ENCODE measurements at regions not wholly inside any gene's neighbourhood (a gene's known extent, or its start where the extent isn't known, plus 50 kb on each side); places are given as distances from the start of the nearest gene placed in this dataset.

DNA sequence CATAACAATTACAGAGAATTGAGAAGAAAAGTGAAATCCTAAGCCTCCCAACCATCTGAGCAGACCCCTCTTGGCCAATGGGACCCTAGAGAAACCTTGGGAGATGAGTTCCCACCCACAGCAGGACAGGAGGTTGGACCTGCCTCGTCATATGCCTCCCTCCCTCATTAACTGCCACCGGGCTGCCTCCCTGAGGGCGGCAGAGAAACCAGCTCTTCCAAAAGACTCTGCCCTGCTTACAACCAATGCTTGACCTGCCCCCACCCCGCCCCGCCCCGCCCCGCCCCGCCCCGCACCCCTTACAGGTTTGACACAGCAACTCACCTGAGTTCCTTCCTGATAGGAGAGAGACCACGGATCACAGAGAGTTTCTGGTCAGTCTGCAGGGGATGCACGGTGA is 86.1 kb downstream of the ADRA2C start:
- no peak for DNase-seq (ENCODE audit: low spot score)

DNA sequence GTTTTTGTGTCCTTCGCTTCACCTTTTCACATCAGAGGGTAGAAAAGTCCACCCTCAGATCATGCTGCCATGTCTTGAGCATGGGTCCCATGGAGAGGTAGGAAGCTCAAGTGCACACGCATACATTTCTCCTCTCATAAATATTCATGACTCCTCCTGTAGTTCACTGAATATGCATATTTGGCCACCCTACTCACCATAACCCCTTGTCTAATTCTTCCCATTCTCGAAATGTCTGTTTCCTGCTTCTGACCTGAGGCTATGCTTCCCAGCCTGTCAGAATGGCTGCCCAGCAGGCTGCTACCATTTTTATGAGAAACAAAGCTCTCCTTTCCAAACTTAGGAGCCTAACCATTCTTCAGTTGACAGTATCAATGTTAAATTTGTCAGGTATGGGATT is 86.5 kb downstream of the ADRA2C start:
- DNase-seq (ENCODE audit: low spot score), result no peak

- DNase-seq (ENCODE audit: low spot score), result no peak
Observed at GRCh38 chr4:3853388-3854035, 87.3 kb downstream of the ADRA2C start.

GRCh38 chr4:3854661-3855060 is 88.5 kb downstream of the ADRA2C start:
- DNase-seq (ENCODE audit: low spot score), result no peak

GRCh38 chr4:3855646-3856045 is 89.5 kb downstream of the ADRA2C start:
- no peak for DNase-seq (ENCODE audit: low spot score)

DNA sequence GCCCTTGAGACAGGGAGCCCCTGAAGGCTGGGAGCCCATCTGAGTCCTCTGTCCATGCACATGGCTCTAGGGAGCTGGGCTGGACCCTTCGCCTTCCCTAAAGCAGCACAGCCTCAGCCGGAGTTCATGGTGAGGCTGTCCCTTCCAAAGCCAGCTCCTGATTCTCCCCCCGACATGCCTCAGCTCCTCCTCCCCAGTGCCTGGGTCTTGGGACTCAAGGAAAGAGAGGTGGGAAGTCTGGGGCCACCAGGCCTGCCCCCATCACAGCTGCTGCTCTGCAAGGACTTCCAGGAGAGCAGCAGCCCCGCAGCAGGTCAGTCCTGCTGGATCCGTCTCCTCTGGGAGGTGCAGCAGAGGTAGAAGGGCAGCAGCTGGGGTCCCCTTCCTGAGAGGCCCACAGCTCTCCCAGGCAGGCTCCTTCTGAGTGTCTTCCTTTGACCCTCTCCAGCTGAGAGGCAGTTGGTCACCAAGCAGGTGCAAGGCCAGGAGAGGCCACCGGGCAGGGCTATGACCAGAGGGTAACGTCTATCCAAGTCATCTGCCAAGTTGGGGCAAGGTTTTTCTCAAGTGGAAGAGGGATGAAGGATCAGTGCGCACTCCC is 90.5 kb downstream of the ADRA2C start:
- DNase-seq (ENCODE audit: low spot score), result no peak

DNA sequence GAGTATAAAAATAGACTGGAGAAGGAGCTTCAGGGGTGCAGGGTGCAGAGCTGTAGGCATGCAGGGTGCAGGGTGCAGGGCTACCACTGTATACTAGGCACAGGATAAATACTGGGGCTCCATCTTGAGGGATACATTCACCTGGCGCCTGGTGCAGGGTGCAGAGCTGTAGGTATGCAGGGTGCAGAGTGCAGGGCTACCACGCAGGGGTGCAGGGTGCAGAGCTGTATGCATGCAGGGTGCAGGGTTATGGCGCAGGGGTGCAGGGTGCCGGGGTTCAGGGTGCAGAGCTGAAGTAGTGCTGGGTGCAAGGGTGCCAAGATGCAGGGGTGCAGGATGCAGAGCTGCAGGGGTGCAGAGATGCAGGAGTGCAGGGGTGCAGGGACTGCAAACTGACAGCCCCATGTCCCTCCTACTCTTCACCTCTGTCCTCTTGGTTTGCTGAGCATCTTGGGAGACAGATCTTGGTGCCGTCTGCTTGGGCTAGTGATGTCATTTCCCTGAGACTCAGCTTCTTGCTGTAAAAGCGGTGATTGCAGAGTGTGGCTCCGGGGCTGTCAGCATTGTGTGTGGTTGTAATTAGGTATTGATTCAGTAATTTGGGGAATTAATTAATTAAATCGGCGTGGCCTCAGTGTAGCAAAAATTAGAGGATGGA is 91.2 kb downstream of the ADRA2C start:
- DNase-seq (ENCODE audit: low spot score), result no peak

DNA sequence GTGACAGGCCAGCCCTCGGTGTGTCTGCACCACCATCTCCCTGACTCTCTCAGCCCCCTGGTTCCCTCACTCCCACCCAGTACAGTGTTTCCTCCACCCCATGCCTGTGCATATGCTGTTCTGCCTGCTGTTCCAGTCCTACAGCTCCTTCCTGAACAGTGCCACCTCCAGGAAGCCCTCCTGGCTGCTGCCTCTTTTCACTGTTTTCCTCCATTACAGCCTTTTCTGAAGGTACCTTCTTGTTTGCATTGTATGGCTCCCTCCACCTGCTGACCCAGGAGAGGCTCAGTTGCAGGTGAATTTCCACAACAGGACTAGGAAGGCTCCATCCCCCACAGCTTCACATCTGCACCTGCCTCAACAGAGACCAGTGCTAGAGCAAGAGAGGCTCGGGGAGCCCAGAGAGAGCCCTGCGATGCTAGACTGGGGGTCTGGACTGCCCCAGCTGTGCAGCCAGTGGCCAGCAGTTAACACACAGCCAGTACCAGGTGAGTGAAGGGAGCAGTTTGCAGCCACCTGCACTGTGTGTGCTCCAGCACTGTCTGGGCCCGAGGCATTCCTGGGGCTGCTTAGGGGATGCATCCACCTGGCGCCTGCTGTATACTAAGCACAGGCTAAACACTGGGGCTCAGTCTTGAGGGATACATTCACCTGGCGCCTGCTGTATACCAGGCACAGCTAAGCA is 92.0 kb downstream of the ADRA2C start:
- no peak for DNase-seq (ENCODE audit: low spot score)

- no peak for DNase-seq (ENCODE audit: low spot score)
Observed at GRCh38 chr4:3858765-3859388, 92.7 kb downstream of the ADRA2C start.

DNA sequence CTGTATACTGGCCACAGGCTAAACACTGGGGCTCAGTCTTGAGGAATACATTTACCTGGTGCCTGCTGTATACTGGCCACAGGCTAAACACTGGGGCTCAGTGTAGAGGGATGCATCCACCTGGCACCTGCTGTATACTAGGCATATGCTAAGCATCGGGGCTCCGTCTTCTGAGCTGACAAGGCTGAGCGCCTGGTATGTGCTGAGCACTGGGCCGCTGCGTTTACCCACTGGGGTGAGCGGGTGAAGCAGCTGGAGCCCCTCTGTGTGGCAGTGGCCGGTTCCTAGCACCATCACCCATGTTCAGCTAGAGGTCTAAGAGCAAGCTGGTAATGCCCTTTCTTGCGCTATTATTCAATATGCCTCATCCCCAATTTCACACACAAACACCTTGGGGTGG is 93.4 kb downstream of the ADRA2C start:
- DNase-seq (ENCODE audit: low spot score), result no peak

DNA sequence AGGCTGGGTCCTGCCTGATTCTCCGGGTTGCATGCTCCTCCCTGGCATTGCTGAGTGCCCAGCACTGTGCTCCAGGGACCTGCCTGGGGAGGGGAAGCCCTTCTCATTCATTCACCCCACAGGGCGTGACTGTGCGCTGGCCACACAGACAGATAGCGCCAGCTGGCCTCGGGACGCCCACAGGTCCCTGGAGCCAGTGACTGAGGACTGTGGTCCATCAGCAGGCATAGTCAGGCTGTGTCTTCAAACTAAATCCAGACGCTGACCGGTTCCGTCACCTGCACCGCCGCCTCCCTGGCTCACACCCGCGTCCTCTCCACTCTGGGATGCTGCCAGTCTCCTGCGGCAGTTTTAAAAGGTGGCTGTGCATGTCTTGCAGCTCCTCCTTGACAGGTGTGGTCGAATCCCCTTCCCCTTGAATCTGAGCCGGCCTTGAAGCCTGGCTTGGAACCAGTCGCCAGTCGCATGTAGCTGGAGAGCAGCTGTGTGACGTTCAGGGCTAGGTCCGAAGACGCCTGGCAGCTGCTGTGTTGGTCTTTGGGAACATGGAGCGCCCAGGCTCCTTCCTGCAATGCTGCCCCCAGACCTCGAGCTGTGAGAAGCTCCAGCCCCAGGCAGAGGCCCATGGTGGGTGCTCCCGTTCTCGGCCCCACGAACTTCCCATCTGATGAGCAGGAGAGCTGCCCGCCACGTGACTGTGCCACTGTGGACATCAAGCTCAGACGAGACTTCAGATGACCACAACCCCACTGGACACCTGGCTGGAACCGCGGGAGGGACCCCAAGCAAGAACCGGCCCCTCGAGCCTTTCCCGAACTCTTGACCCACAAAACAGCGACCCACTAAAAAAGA is 94.1 kb downstream of the ADRA2C start:
- DNase-seq (ENCODE audit: low spot score), result no peak

- DNase-seq (ENCODE audit: low spot score), result no peak
Observed at GRCh38 chr4:3860913-3861636, 94.9 kb downstream of the ADRA2C start.

DNA sequence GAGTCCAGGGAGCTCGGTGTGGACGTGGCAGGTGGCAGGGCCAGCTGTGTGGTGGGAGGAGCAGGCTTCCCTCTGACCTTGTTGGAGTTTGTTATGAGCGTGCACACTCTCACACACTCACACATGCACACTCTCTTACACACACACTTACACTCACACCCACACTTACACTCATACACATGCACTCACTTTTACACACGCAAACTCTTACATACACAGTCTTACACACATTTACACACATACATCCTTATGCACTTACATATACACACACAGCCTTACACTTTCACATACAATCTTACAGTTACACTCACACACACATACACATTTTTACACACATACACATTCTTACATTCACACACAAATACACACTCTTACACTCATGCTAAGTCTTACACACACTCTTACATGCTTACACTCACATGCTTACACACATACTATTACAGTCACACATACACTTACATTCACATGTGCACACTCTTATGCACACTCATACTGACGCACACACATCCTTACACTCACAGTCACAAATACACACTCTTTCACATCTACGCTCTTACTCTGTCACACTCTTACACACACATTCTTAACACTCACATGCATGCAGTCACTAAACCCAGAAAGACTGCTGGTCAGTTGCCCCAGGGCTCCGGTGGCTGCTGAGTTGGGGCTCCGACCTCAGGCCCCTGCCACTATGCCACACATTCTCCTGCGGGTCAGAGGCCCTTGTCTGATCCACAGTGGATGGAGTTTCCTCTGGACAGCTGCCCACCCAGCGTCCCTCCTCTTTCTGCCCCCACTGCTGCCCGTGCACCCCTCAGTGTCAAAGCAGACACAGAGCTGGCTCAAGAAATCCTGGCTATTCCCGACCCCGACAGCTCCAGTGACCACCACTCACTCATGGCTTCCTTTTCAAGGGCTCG is 95.8 kb downstream of the ADRA2C start:
- no peak for DNase-seq (ENCODE audit: low spot score)

- DNase-seq (ENCODE audit: low spot score), result peak; percentile 72
Observed at GRCh38 chr4:3862640-3863420, 96.6 kb downstream of the ADRA2C start.

DNA sequence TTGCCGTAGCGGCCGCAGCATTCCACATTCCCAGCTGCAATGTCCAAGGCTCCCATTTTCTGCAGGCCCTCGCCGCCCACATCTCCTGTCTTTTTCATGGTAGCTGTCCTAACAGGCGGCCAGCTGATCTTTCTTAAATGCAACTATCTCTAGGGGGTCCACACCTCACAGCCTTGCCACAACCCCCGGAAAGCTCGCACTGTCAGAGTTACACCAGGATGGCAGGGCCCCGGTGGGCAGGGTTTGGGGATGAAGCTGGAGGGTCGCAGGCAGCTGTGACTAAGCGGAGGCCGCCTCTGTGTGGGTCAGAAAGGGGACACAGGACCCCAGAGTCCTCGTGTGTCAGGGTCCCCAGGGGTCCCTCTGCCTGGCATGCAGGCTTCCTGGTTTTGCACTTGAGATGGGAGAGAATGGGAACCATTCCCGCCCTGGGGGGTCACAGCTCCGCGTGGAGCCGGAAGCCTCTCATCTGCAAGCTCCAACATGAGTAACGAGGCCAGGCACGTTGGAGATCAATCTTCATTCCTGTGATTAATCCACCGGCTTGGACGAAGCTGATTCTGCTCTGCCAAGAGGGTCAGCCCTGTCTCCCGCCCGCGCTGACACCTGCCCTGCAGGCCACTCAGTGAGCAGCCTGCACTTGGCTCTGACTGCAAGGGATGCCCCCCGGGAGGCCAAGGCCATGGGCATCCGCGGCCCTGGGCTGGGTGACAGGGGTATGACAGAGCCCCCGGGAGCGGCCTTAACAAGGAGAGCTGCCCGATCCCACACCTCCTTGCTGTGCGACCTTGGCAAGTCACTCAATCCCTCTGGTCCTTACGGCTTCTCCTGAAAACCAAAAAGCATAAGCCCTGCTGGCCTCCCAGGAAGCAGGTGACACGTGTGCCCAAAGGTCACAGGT is 97.9 kb downstream of the ADRA2C start:
- DNase-seq (ENCODE audit: low spot score), result no peak

- no peak for DNase-seq (ENCODE audit: low spot score)
Observed at GRCh38 chr4:3864742-3865721, 98.8 kb downstream of the ADRA2C start.
